Activated CD4-positive, alpha-beta T cell treated with anti-CD3 and anti-CD28 coated beads for 36 hours (primary cell): ENCODE measurements at regions not wholly inside any gene's neighbourhood (a gene's known extent, or its start where the extent isn't known, plus 50 kb on each side); places are given as distances from the start of the nearest gene placed in this dataset.

Source experiments
- ATAC-seq: fragments of 200-7000 bp; cut with Tn5 transposase; one replicate; pipeline ENCODE4 v1.10.0; 2021; ENCODE audit warnings: mild to moderate bottlenecking, moderate library complexity
- CTCF ChIA-PET: fragments of 350-600 bp; sonication (Branson Sonifier 250); formaldehyde crosslinking; loops from one replicate; lab custom pipeline; 2021; ENCODE audit warnings: antibody characterized with exemption; lab: Charles Lee
- POLR2A ChIA-PET: fragments of 350-600 bp; sonication (Branson Sonifier 250); formaldehyde crosslinking; loops from one replicate; lab custom pipeline; 2021; ENCODE audit warnings: antibody characterized with exemption, inconsistent platforms; lab: Charles Lee
- DNase-seq: peaks from one replicate; pipeline ENCODE4 v3.0.0-alpha.2; 2020
- H3K27ac Mint-ChIP-seq: one replicate; pipeline ENCODE4 v1.8.0; 2021; ENCODE audit warnings: mixed read lengths
- H3K27me3 Mint-ChIP-seq: one replicate; pipeline ENCODE4 v1.8.0; 2021; ENCODE audit warnings: mixed read lengths
- H3K36me3 Mint-ChIP-seq: one replicate; pipeline ENCODE4 v1.8.0; 2021; ENCODE audit warnings: low read depth, mixed read lengths
- H3K4me1 Mint-ChIP-seq: one replicate; pipeline ENCODE4 v1.8.0; 2021; ENCODE audit warnings: mixed read lengths
- H3K4me3 Mint-ChIP-seq: one replicate; pipeline ENCODE4 v1.8.0; 2021; ENCODE audit warnings: mild to moderate bottlenecking, moderate library complexity, mixed read lengths
- H3K9me3 Mint-ChIP-seq: one replicate; pipeline ENCODE4 v1.8.0; 2021; ENCODE audit warnings: low read depth, mixed read lengths
- intact Hi-C, 2 experiments: fragments of 100-400 bp; cut with DNase I in 1 of 2; cut with micrococcal nuclease in 1 of 2; formaldehyde crosslinking; loops; one replicate each; pipeline versions ENCODE4 v1.14.2 to v1.15.1; 2022 to 2024; cut with DNase I, micrococcal nuclease

DNA sequence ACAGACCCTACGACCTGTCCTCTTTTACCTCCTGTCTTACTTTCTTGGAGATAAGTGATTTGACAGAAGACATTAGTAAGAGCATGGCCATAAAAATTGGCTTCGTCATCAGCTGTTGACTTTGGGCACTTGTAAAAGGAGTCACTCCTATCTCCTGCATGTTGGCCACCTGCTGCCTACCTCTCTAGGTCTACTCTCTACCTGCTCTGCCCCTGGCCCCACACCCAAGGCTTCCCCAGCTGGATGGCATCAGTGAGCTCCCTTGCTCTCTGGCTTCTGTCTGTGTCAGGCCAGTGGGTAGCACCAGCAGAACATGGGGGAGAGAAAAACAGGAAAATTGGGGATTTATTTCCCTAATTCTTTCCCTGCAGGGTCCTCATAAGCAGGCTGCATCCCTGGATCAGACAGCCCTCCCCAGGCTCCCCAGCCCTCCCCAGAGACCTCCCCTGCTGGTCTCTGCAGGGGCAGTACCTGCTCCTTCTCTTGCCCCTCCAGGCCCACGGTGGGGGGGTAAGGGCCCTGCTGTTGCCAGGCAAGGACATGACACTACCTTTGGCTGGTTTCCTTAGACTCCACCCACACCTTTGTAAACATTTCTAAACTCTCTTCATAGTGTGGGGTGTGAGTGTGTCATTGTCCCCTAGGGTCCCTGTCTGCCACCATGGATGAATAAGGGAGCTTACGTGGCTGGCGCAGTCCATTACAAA is 157.0 kb upstream of the NECTIN1 start:
- no peak overlapping the region for H3K4me3 Mint-ChIP-seq
- POLR2A ChIA-PET: no interaction called here
- ATAC-seq: no peak
- H3K4me1 Mint-ChIP-seq: no peaks in the 10 kb centered on the region
- H3K36me3 Mint-ChIP-seq: no peaks in the 10 kb centered on the region
- H3K27ac Mint-ChIP-seq: no peak overlapping the region
- no peak for DNase-seq
- no peaks in the 10 kb centered on the region for H3K9me3 Mint-ChIP-seq
- intact Hi-C loops: no loop called here
- peaks cover 15% of the 10 kb centered on the region for H3K27me3 Mint-ChIP-seq
- CTCF ChIA-PET: no interaction called here

DNA sequence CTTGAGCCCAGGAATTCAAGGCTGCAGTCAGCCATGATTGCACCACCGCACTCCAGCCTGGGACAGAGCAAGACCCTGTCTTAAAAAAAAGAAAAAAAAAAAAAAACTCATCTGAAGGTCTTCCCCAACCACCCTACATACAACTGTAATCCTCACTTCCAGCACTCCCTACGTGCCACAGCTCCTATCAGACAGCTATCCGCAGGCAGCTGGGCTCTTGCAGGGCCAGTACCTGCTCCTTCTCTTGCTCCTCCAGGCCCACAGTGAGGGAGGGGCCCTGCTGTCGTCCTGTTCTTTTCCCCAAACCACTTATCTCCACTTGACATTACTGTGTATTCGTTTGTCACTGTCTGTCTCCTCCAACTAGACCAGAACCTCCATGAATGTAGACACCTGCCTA is 156.1 kb upstream of the NECTIN1 start:
- ChIA-PET POLR2A (no interaction called here), CTCF (no interaction called here)
- ATAC-seq: no peak
- H3K27me3 Mint-ChIP-seq: peaks cover 12% of the 10 kb centered on the region
- H3K9me3 Mint-ChIP-seq: no peaks in the 10 kb centered on the region
- H3K27ac Mint-ChIP-seq: no peak overlapping the region
- H3K36me3 Mint-ChIP-seq: no peaks in the 10 kb centered on the region
- intact Hi-C loops: no loop called here
- no peak overlapping the region for H3K4me3 Mint-ChIP-seq
- no peaks in the 10 kb centered on the region for H3K4me1 Mint-ChIP-seq
- no peak for DNase-seq

DNA sequence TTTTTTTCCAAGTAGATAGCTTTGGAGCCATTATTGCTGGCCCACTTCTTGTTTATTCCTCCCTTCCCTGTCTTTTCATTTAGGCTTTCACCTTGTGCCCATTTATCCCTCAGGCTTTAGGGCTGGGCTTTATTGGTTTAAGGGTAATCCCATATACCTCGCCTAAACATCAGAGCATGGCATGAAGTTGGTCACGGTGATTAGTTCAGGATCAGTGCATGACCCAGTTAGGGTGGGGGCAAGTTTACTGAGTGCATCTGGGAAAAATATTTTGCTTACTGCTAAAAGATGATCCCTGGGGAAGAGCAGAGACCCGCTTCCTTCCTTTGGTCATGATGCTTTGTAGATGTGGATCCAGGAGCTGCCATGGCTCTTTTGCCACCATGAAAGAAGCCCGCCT is 153.3 kb upstream of the NECTIN1 start:
- DNase-seq (no peak), ATAC-seq (no peak)
- intact Hi-C loops: no loop called here
- Mint-ChIP-seq H3K36me3 (no peaks in the 10 kb centered on the region), H3K9me3 (no peaks in the 10 kb centered on the region), H3K4me3 (no peak overlapping the region), H3K27me3 (peaks cover 11% of the 10 kb centered on the region), H3K27ac (no peak overlapping the region), H3K4me1 (no peaks in the 10 kb centered on the region)
- ChIA-PET POLR2A (no interaction called here), CTCF (no interaction called here)

DNA sequence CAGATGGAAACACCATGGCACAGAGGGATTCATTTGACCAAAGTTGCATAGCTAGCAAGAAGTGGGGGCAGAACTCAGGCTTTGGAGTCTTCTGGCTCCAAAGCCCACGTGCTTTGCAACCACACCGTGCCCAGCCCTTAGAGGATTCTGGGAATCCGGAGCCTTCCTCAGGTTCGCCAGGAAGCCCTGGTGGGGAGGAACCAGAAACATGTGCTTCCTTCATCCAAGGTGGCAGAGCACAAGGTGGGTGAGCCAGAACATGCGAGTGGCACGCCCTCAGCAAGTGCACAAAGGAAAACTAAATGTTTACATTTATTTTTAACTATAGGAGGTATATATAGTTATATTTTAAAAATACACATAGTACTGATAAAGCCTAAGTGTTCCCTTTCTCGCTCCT is 151.9 kb upstream of the NECTIN1 start:
- H3K4me3 Mint-ChIP-seq: no peak overlapping the region
- DNase-seq (no peak), ATAC-seq (no peak)
- no peaks in the 10 kb centered on the region for H3K36me3 Mint-ChIP-seq
- H3K27ac Mint-ChIP-seq: no peak overlapping the region
- ChIA-PET POLR2A (no interaction called here), CTCF (no interaction called here)
- H3K4me1 Mint-ChIP-seq: no peaks in the 10 kb centered on the region
- no peaks in the 10 kb centered on the region for H3K9me3 Mint-ChIP-seq
- intact Hi-C loops: no loop called here
- peaks cover 11% of the 10 kb centered on the region for H3K27me3 Mint-ChIP-seq

DNA sequence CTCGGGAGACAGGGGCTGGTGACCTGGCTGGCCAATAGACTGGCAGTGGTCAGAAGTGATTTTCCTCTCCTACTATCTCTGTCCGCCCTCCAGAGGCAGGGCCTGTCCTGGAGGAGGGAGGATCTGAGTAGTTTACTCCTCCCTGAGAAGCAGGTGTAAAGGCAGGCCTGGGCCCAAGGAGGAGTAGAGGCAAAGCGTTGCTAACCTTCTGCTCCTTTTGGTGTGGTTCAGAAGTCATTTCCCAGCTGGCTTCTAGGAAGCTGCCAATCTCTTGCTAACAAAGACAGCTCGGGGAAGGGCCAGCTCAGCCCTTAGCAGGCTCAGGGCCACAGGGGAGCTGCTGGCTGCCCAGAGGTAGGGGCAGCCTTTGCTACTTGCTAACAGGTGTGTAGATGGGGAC is 151.1 kb upstream of the NECTIN1 start:
- DNase-seq: no peak
- no peak overlapping the region for H3K4me3 Mint-ChIP-seq
- ChIA-PET CTCF (no interaction called here), POLR2A (no interaction called here)
- peaks cover 10% of the 10 kb centered on the region for H3K27me3 Mint-ChIP-seq
- no peaks in the 10 kb centered on the region for H3K36me3 Mint-ChIP-seq
- no peaks in the 10 kb centered on the region for H3K4me1 Mint-ChIP-seq
- intact Hi-C loops: no loop called here
- H3K9me3 Mint-ChIP-seq: no peaks in the 10 kb centered on the region
- H3K27ac Mint-ChIP-seq: no peak overlapping the region
- no peak for ATAC-seq

DNA sequence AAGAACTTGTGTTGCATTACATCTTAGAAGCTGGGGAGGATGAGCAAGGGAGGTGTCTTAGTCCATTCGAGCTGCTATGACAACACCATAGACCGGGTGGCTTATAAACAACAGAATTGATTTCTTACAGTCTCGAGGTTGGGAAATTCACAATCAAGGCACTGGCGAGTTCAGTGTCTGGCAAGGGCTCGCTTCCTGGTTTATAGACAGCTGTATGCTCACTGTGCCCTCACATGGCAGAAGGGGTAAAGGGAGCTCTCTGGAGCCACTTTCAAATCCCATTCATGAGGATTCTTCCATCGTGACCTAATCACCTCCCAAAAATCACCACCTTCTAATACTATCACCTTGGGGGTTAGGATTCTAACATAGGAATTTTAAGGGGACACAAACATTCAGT is 150.0 kb upstream of the NECTIN1 start:
- ChIA-PET POLR2A (no interaction called here), CTCF (no interaction called here)
- Mint-ChIP-seq H3K4me3 (no peak overlapping the region), H3K27ac (no peak overlapping the region), H3K27me3 (peaks cover 6% of the 10 kb centered on the region), H3K36me3 (no peaks in the 10 kb centered on the region), H3K9me3 (no peaks in the 10 kb centered on the region), H3K4me1 (no peaks in the 10 kb centered on the region)
- intact Hi-C loops: no loop called here
- ATAC-seq: no peak
- DNase-seq: no peak

DNA sequence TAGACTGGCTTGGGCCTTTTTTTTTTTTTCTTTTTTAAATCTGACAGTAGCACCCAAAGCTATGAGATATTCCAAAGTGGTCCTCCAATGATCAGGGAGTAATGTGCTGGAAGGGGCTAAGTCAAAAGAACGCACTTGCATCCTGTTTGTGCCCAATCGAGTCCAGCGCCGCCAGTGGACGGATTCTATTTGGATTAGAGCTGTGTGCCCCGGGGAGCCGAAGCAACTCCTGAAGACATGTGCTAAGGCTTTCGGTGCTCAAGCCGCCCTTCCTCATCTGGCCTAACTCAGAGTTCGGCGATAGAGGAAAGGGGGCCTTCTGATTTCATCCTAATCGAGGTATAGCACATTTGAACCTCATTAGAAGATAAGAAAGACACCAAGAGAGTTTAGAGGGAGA is 147.8 kb upstream of the NECTIN1 start:
- Mint-ChIP-seq H3K36me3 (no peaks in the 10 kb centered on the region), H3K4me3 (no peak overlapping the region), H3K27ac (no peak overlapping the region), H3K9me3 (no peaks in the 10 kb centered on the region), H3K27me3 (peaks cover 6% of the 10 kb centered on the region), H3K4me1 (no peaks in the 10 kb centered on the region)
- ChIA-PET POLR2A (no interaction called here), CTCF (no interaction called here)
- intact Hi-C loops: no loop called here
- ATAC-seq (no peak), DNase-seq (no peak)

DNA sequence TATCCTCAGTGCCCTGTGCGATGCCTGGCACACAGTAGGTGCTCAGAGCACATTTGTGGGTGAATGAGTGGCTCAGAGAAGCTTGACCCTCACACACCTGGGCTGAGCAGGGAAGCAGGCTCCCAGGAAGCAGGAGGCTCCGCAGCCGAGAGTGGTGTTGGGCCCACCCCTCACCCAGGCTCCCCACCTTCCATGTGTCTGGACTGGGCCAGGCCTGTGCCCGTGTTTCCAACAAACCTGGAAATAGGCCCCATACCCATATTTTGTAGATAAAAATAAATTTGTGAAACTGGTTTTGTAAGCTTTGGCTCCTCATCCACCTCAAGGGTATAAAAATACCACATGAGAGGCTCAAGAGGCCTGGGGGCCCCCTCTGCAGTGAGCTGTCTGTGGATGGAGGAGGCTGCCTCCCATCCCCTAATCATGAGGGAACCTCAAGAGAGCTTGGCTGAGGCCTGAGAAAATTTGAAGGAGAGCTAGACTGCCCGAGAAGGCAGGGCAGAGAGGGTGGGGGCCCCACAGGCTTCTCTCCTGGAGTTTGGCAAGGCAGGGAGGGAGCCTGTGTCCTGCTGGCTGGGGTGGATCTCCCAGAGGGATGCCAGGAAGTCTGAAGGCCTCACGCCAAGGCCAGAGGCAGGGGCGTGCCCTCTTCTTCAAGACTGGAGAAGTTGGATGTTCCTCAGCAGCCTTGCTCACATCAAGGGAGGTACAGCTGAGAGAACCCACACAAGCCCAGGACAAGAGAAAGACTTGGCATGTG is 147.0 kb upstream of the NECTIN1 start:
- ChIA-PET CTCF (interaction anchor here (0.7 kb wide), 1 partner anchor 23 kb away, joined by 3 read pairs; no protein-coding TSS in a partner anchor), POLR2A (no interaction called here)
- Mint-ChIP-seq H3K27ac (no peak overlapping the region), H3K9me3 (no peaks in the 10 kb centered on the region), H3K36me3 (no peaks in the 10 kb centered on the region), H3K4me1 (no peaks in the 10 kb centered on the region), H3K27me3 (peaks cover 6% of the 10 kb centered on the region), H3K4me3 (no peak overlapping the region)
- intact Hi-C loops: no loop called here
- DNase-seq: no peak
- ATAC-seq: no peak

DNA sequence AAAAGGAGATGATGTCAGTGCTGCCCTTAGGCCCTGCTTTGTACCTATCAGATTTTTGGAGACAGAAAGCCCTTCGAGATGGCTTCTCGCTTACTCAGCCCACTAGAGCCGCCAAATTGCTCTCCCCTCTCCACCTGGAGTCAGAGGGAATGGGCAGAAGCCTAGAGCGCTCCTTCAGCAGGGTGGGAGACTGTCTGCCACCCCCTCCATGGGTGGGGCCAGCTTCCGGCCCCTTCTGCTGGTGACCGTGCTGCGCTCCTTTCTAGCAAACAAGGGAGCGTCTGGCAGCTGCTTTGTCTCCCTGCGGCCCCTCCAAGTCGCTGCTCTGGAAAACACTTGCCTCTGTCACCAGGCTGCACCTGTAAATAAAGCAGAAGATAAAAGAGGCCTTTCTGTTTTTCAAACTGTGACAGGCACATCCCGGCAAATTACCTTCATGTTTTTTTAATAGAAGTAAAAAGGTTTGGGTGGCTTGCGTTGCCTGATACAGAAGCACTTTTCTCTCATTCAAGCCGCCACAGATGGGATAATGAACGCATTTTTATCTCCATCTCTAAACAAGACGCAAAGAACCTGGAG is 145.7 kb upstream of the NECTIN1 start:
- H3K9me3 Mint-ChIP-seq: no peaks in the 10 kb centered on the region
- DNase-seq (no peak), ATAC-seq (no peak)
- H3K36me3 Mint-ChIP-seq: no peaks in the 10 kb centered on the region
- H3K4me3 Mint-ChIP-seq: no peak overlapping the region
- H3K27me3 Mint-ChIP-seq: peaks cover 6% of the 10 kb centered on the region
- CTCF ChIA-PET: no interaction called here
- H3K4me1 Mint-ChIP-seq: no peaks in the 10 kb centered on the region
- POLR2A ChIA-PET: no interaction called here
- intact Hi-C loops: no loop called here
- no peak overlapping the region for H3K27ac Mint-ChIP-seq

DNA sequence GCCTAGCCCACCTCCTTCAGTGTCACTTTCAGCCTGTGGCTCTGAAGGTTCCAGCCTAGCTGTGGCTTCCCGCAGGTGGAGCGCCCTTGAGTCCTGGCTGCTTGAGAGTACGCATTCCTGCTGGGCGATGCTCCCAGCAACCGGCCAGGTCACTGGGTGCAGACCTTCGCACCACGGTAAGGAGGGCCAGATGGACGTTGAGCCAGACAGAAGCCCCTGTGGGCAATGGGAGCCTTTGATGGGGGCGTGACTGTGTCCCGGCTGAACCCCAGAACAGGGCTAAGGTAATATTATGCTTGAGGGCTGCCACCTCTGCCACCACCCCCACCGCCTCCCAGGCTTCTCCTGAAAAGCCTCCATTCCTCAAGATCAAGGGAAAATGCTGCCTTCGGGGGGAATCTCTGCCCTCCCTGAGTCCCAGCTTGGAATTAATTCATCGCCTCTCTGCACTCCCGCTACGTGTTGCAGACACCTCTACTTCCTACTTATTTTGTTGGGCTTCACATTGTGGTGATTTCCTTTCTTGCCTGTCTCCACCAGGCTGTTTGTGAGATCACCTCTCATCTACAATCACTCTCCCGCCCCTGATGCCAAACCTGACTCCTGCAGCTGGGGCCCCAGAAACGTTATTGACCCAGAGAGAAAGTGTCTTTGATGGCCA is 144.9 kb upstream of the NECTIN1 start:
- ChIA-PET CTCF (interaction anchor here (0.7 to 0.9 kb wide), 2 partner anchors 134 to 273 kb away, joined by 3 read pairs; no protein-coding TSS in a partner anchor), POLR2A (no interaction called here)
- Mint-ChIP-seq H3K4me3 (no peak overlapping the region), H3K9me3 (no peaks in the 10 kb centered on the region), H3K27ac (no peak overlapping the region), H3K27me3 (peaks cover 6% of the 10 kb centered on the region), H3K36me3 (no peaks in the 10 kb centered on the region), H3K4me1 (no peaks in the 10 kb centered on the region)
- no peak for ATAC-seq
- no peak for DNase-seq
- intact Hi-C loops: no loop called here

DNA sequence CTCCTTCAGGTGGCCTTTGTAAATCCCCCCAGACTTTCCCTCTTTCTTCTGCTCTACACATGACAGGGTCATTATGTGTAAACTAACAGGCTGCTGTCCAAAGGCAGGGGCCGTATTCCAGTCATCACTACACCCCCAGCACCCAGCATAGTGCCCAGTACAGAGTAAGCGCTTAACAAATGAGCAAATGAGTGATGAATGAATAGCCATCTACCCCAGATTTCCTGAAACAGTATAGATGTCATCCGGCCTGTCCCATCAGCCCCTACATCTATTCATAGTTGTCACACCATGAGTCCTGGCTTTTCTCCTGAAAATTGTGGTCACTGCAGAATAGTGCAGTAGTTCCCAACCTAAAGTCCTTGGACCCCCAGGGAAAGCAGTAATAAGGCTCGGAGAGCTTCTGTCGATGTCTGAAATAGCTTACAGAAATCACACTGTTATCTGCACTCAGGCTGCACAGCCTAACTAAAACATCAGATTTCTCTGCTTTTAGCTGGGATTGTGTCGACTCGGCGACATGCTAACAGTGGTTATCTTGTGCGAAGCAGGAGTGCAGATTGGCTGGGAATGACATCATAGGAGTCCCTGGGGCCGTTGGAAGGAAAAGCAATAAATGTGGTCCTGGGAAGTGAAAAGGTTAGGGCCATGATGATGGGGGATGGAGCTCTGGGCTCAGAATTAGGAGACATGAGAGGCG is 143.8 kb upstream of the NECTIN1 start:
- no peak for DNase-seq
- Mint-ChIP-seq H3K27me3 (peaks cover 4% of the 10 kb centered on the region), H3K36me3 (no peaks in the 10 kb centered on the region), H3K4me3 (no peak overlapping the region), H3K9me3 (no peaks in the 10 kb centered on the region), H3K27ac (no peak overlapping the region), H3K4me1 (no peaks in the 10 kb centered on the region)
- POLR2A ChIA-PET: no interaction called here
- ATAC-seq: no peak
- CTCF ChIA-PET: interaction anchor here (0.7 to 0.9 kb wide), 2 partner anchors 133 to 274 kb away, joined by 3 read pairs; no protein-coding TSS in a partner anchor
- intact Hi-C loops: no loop called here
